Daoy (cell line): ENCODE measurements at regions not wholly inside any gene's neighbourhood (a gene's known extent, or its start where the extent isn't known, plus 50 kb on each side); places are given as distances from the start of the nearest gene placed in this dataset.
"Not testable (repeated sequence)": the region's sequence is repeated elsewhere in the genome, so short reads cannot be mapped to it uniquely, and the experiment has no call there.

Experiments
- DNase-seq: peaks from one replicate; pipeline ENCODE4 v3.0.0-alpha.2; 2015; ENCODE audit warnings: low read depth

DNA sequence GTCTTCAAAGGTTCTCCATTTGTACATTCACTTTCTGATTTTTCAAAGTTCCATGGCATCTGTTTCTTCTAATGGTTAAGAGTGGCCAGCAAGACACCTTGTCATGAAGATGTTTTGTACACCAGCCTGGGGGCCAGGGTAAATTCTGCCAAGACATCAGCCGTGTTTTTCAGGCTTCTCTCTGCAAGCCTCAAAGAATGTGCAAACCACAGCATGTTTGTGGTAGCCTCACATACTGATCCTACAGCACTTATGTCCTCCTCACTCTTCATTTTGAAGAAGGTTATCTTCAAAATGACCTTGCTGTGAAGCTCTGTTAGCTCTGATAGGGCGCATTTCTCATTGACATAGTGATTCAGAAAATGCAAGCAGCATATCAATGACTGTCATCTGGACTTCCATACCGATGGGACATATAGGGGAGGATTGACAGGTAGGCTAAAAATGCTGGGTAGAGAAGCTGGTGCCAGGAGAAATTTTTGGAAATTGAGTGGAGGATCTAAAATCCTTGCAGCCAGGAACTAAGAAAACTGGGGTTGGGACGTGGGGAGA, 59.3 kb upstream of the SPTLC3 start:
- no peak for DNase-seq

GRCh38 chr20:12954254-12954653, 54.5 kb upstream of the SPTLC3 start:
- not testable (repeated sequence) for DNase-seq

DNA sequence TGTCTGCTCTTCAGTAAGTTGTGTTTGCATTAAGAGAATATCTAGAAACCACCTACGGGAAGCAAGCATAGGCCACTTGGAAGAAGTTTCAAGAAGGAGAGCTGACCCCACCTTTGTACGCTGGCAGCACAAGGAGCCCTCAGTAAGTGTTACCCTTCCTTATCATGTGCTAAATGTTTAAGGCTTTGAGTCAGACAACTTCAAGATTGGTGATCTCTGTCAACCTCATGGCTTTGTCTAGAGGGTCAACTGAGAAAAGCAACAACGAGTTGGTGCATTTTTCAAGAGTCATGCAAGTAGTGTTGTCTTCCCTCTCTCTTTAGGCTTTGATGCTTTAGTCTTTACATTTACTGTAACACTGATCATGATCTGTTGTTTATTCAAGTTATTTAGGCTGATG, 53.2 kb upstream of the SPTLC3 start:
- no peak for DNase-seq

DNA sequence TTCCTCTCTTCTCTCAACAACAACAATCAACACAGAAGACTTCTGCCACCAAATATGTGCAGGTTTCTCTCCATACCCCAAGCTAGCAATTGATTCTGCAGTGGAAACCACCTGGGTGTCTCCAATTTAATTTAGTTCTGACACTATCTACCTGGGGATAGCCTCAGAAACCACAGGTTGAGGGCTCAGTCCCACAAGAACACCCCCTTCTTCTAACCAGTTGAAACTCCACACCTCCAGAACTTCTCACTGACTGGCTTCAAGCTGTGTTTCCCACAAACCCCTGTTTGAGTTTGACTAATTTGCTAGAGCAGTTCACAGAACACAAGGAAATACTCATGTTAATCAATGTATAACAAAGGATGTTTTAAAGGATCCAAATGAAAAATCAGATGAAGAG, 52.5 kb upstream of the SPTLC3 start:
- DNase-seq: no peak

DNA sequence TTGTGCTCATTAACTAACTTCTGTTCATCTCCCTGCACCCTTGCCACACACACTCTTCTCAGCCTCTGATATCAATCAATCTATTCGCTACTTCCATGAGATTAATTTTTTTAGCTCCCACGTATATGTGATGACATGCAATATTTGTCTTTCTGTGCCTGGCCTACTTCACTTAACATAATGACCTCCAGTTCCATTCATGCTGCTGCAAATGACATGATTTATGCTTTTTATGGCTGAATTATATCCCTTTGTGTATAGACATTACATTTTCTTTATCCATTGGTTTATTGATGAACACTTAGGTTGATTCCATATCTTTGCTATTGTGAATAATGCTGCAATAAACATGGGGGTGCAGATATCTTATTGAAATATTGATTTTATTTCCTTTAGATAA, 50.8 kb upstream of the SPTLC3 start:
- DNase-seq: no peak
